Stomach (tissue), 8 donors: ENCODE measurements at regions not wholly inside any gene's neighbourhood (a gene's known extent, or its start where the extent isn't known, plus 50 kb on each side); places are given as distances from the start of the nearest gene placed in this dataset.

Source experiments
- DNase-seq, 2 donors: peaks; one replicate each; pipeline versions ENCODE4 v3.0.0 to v3.0.0-alpha.2; 2013 to 2019
- H3K27ac ChIP-seq, 5 donors: fragments of 200-600 bp in 4 of 5; sonication (generic) in 4 of 5; one replicate each; pipeline ENCODE4 v1.5.1; 2013 to 2019; ENCODE audit warnings: mild to moderate bottlenecking in 1 of 5, moderate library complexity in 1 of 5
- H3K27me3 ChIP-seq, 3 donors: fragments of 200-600 bp; sonication (generic); one replicate each; pipeline ENCODE4 v1.5.1; 2017 to 2019; ENCODE audit warnings: mixed run types in 1 of 3
- H3K36me3 ChIP-seq, 4 donors: fragments of 200-600 bp; sonication (generic); 1 replicate in 3 of 4; 2 replicates in 1 of 4; pipeline ENCODE4 v1.5.1; 2016 to 2019
- H3K4me1 ChIP-seq, 4 donors: fragments of 200-600 bp; sonication (generic); one replicate each; pipeline ENCODE4 v1.5.1; 2016 to 2019
- H3K4me3 ChIP-seq, 4 donors: fragments of 200-600 bp; sonication (generic) in 3 of 4; one replicate each; pipeline ENCODE4 v1.5.1; 2016 to 2019; ENCODE audit warnings: mild to moderate bottlenecking in 1 of 4
- H3K9me3 ChIP-seq, 4 donors: fragments of 200-600 bp; sonication (generic); one replicate each; pipeline ENCODE4 v1.5.1; 2016 to 2019
- CTCF ChIP-seq, 7 experiments: fragments of 450-650 bp in 4 of 7; fragments of 200-600 bp in 3 of 7; sonication (generic) in 3 of 7; IDR thresholded peaks; one replicate each; pipeline ENCODE4 v1.5.1; 2016 to 2019; ENCODE audit warnings: antibody characterized with exemption in 7 of 7, control low read depth in 2 of 7, mild to moderate bottlenecking in 1 of 7
- EP300 ChIP-seq: sonication (generic); formaldehyde crosslinking; IDR thresholded peaks from one replicate; pipeline ENCODE4 v1.6.1; 2017; ENCODE audit warnings: antibody characterized with exemption
- POLR2A ChIP-seq, 4 donors: fragments of 450-650 bp; IDR thresholded peaks; one replicate each; pipeline ENCODE4 v1.6.1; 2016; ENCODE audit warnings: antibody characterized with exemption in 4 of 4, control low read depth in 2 of 4, mild to moderate bottlenecking in 1 of 4, moderate library complexity in 1 of 4
- POLR2AphosphoS5 ChIP-seq, 3 donors: sonication (generic); formaldehyde crosslinking; IDR thresholded peaks; one replicate each; pipeline ENCODE4 v1.6.1; 2016; ENCODE audit warnings: antibody characterized with exemption in 3 of 3
- WGBS, 5 donors: extraction: QIAGEN DNeasy Blood & Tissue Kit in 3 of 5; methylation state at CpG; one replicate each; pipeline versions ENCODE4 v1.1.5 to v1.1.7; 2013 to 2018; 5-methylcytosine and 5-hydroxymethylcytosine counted together
- intact Hi-C: fragments of 100-400 bp; cut with DNase I; formaldehyde crosslinking; loops from one replicate; pipeline ENCODE4 v1.15.1; 2023; ENCODE audit warnings: low total_unique reads
- donor health status: healthy with polysubstance abuse.
- donor health status: Bipolar disorder and iron deficiency.
- donor health status: healthy.

- no peaks in the 10 kb centered on the region for H3K9me3 ChIP-seq
- TF ChIP-seq POLR2A (IDR thresholded peaks at IDR 0.05) (no peak), CTCF (IDR thresholded peaks at IDR 0.05) (no peak), POLR2AphosphoS5 (IDR thresholded peaks at IDR 0.05) (no peak), EP300 (no peak)
- H3K36me3 ChIP-seq = no peaks in the 10 kb centered on the region
- no peak for DNase-seq
- intact Hi-C loops = no loop called here
- peaks cover 0 to 3% (median 0%) of the 10 kb centered on the region in 3 donors for H3K27me3 ChIP-seq
- no peak overlapping the region for H3K4me3 ChIP-seq
- no peaks in the 10 kb centered on the region for H3K4me1 ChIP-seq
- no peak overlapping the region for H3K27ac ChIP-seq
- 57 to 81% (median 72%) methylated on average over 2 of the region's 2 CpGs for WGBS, 5 donors
These were observed 216.3 kb downstream of the USP6NL start for GRCh38 chr10:11395161-11395560.

GRCh38 chr10:11393858-11394257 is 217.6 kb downstream of the USP6NL start:
- intact Hi-C loops = no loop called here
- Histone ChIP-seq H3K9me3 (no peaks in the 10 kb centered on the region), H3K27ac (no peak overlapping the region), H3K4me3 (no peak overlapping the region), H3K36me3 (no peaks in the 10 kb centered on the region), H3K4me1 (no peaks in the 10 kb centered on the region), H3K27me3 (peaks cover 0 to 3% (median 0%) of the 10 kb centered on the region in 3 donors)
- no peak for DNase-seq
- TF ChIP-seq POLR2A (IDR thresholded peaks at IDR 0.05) (no peak), POLR2AphosphoS5 (IDR thresholded peaks at IDR 0.05) (no peak), EP300 (no peak), CTCF (IDR thresholded peaks at IDR 0.05) (no peak)
- WGBS, 5 donors = 60 to 76% (median 68%) methylated on average over 9 of the region's 9 CpGs

- DNase-seq = no peak
- intact Hi-C loops = no loop called here
- no peaks in the 10 kb centered on the region for H3K9me3 ChIP-seq
- peaks cover 0 to 3% (median 0%) of the 10 kb centered on the region in 3 donors for H3K27me3 ChIP-seq
- no peak overlapping the region for H3K4me3 ChIP-seq
- TF ChIP-seq CTCF (IDR thresholded peaks at IDR 0.05) = no peak
- TF ChIP-seq EP300 = no peak
- TF ChIP-seq POLR2AphosphoS5 (IDR thresholded peaks at IDR 0.05) = no peak
- TF ChIP-seq POLR2A (IDR thresholded peaks at IDR 0.05) = no peak
- no peak overlapping the region for H3K27ac ChIP-seq
- 92 to 99% (median 97%) methylated on average over 10 of the region's 10 CpGs for WGBS, 5 donors
- no peaks in the 10 kb centered on the region for H3K36me3 ChIP-seq
- H3K4me1 ChIP-seq = no peaks in the 10 kb centered on the region
These were observed 218.7 kb downstream of the USP6NL start for GRCh38 chr10:11392776-11393175.

GRCh38 chr10:11388996-11389395 is 222.5 kb downstream of the USP6NL start:
- no peaks in the 10 kb centered on the region for H3K9me3 ChIP-seq
- 77 to 85% (median 80%) methylated on average over 9 of the region's 9 CpGs for WGBS, 5 donors

More at GRCh38 chr10:11388996-11389395, 222.5 kb downstream of the USP6NL start:
- no peaks in the 10 kb centered on the region for H3K36me3 ChIP-seq
- no peak for DNase-seq
- H3K4me3 ChIP-seq = no peak overlapping the region
- TF ChIP-seq EP300 (no peak), POLR2AphosphoS5 (IDR thresholded peaks at IDR 0.05) (no peak), POLR2A (IDR thresholded peaks at IDR 0.05) (no peak), CTCF (IDR thresholded peaks at IDR 0.05) (no peak)
- no peaks in the 10 kb centered on the region for H3K4me1 ChIP-seq
- no peak overlapping the region for H3K27ac ChIP-seq
- intact Hi-C loops = no loop called here
- H3K27me3 ChIP-seq = peaks cover 0 to 3% (median 0%) of the 10 kb centered on the region in 3 donors
